Neural cell (in vitro differentiated cells): ENCODE measurements at regions not wholly inside any gene's neighbourhood (a gene's known extent, or its start where the extent isn't known, plus 50 kb on each side); places are given as distances from the start of the nearest gene placed in this dataset.

Experiments used
- H2AFZ ChIP-seq: fragments of 200-600, 300-800 bp; sonication (generic), shearing (Covaris generic); 2 replicates; pipeline ENCODE4 v1.6.0; 2014; ENCODE audit warnings: low read depth, mild to moderate bottlenecking, antibody characterized with exemption, low read length, moderate library complexity
- H3F3A ChIP-seq: fragments of 200-600 bp; shearing (Covaris generic); 2 replicates; pipeline ENCODE4 v1.6.1; 2016; ENCODE audit warnings: mild to moderate bottlenecking, moderate library complexity, mixed read lengths, antibody characterized with exemption, low read length; ENCODE audit not compliant: insufficient read depth, poor library complexity, severe bottlenecking
- H3K27ac ChIP-seq: fragments of 200-600, 300-800 bp; sonication (generic), shearing (Covaris generic); 2 replicates; pipeline ENCODE4 v1.5.1; 2014; ENCODE audit warnings: mild to moderate bottlenecking, low read length, moderate library complexity
- H3K27me3 ChIP-seq: fragments of 300-800, 200-600 bp; sonication (generic), shearing (Covaris generic); 2 replicates; pipeline ENCODE4 v1.6.0; 2014; ENCODE audit warnings: mild to moderate bottlenecking, low read depth, low read length, moderate library complexity; ENCODE audit not compliant: insufficient read depth
- H3K36me3 ChIP-seq: fragments of 300-800, 200-600 bp; sonication (generic), shearing (Covaris generic); 2 replicates; pipeline ENCODE4 v1.5.1; 2014; ENCODE audit warnings: mild to moderate bottlenecking, antibody characterized with exemption, low read length, moderate library complexity; ENCODE audit not compliant: insufficient read depth
- H3K4me2 ChIP-seq: fragments of 300-800, 200-600 bp; sonication (generic), shearing (Covaris generic); 2 replicates; pipeline ENCODE4 v1.6.0; 2014; ENCODE audit warnings: mild to moderate bottlenecking, low read length
- H3K4me3 ChIP-seq: fragments of 300-800, 200-600 bp; sonication (generic), shearing (Covaris generic); 2 replicates; pipeline ENCODE4 v1.5.1; 2014; ENCODE audit warnings: mild to moderate bottlenecking, low read length, moderate library complexity
- H3K79me2 ChIP-seq: fragments of 200-600 bp; shearing (Covaris generic); replicated peaks from 2 replicates; pipeline ENCODE4 v1.6.0; 2014; ENCODE audit warnings: mild to moderate bottlenecking, low read length, moderate library complexity; ENCODE audit not compliant: insufficient read depth
- H3K9ac ChIP-seq: fragments of 300-800, 200-600 bp; sonication (generic), shearing (Covaris generic); 2 replicates; pipeline ENCODE4 v1.6.1; 2016; ENCODE audit warnings: mild to moderate bottlenecking, low read length, mixed read lengths
- H3K9me2 ChIP-seq: fragments of 200-600 bp; shearing (Covaris generic); 2 replicates; pipeline ENCODE4 v1.6.1; 2016; ENCODE audit warnings: mild to moderate bottlenecking, low read length, mixed read lengths; ENCODE audit not compliant: insufficient read depth
- H3K9me3 ChIP-seq: fragments of 200-600, 300-800 bp; sonication (generic), shearing (Covaris generic); 2 replicates; pipeline ENCODE4 v1.6.1; 2016; ENCODE audit warnings: mild to moderate bottlenecking, mixed run types, low read length, moderate library complexity, mixed read lengths
- H4K20me1 ChIP-seq: fragments of 200-600 bp; shearing (Covaris generic); 2 replicates; pipeline ENCODE4 v1.6.1; 2016; ENCODE audit warnings: mild to moderate bottlenecking, mixed run types; ENCODE audit not compliant: insufficient read depth
- EP300 ChIP-seq: fragments of 450-650 bp; conservative IDR thresholded peaks from 2 replicates; pipeline ENCODE4 v1.6.1; 2014; ENCODE audit warnings: antibody characterized with exemption, mild to moderate bottlenecking, moderate library complexity; ENCODE audit not compliant: poor library complexity, severe bottlenecking
- EZH2 ChIP-seq: fragments of 200-600, 300-800 bp; shearing (Covaris generic), sonication (generic); IDR thresholded peaks from 2 replicates; pipeline ENCODE4 v1.6.1; 2014; ENCODE audit warnings: antibody characterized with exemption, low read length, borderline replicate concordance, mild to moderate bottlenecking; ENCODE audit not compliant: insufficient read depth, poor library complexity, severe bottlenecking
- MXI1 ChIP-seq: fragments of 450-650 bp; conservative IDR thresholded peaks from 2 replicates; pipeline ENCODE4 v1.6.1; 2014; ENCODE audit warnings: antibody characterized with exemption, mild to moderate bottlenecking; ENCODE audit not compliant: poor library complexity, severe bottlenecking
- POLR2AphosphoS5 ChIP-seq: IDR thresholded peaks from 2 replicates; pipeline ENCODE4 v1.6.1; 2012
- RAD21 ChIP-seq: fragments of 450-650 bp; conservative IDR thresholded peaks from 2 replicates; pipeline ENCODE4 v1.6.1; 2014; ENCODE audit warnings: antibody characterized with exemption, mild to moderate bottlenecking, moderate library complexity
- SMC3 ChIP-seq: fragments of 450-650 bp; conservative IDR thresholded peaks from 2 replicates; pipeline ENCODE4 v1.6.1; 2014; ENCODE audit warnings: antibody characterized with exemption, mild to moderate bottlenecking, moderate library complexity; ENCODE audit not compliant: poor library complexity
- TAF1 ChIP-seq: IDR thresholded peaks from 2 replicates; pipeline ENCODE4 v1.6.1; 2012; ENCODE audit warnings: low read depth
- TF ChIP-seq, protein P1 (sequence below): IDR thresholded peaks from 2 replicates; pipeline ENCODE4 v1.6.1; 2012; ENCODE audit warnings: borderline replicate concordance
- TF ChIP-seq, protein P2 (sequence below): fragments of 450-650 bp; IDR thresholded peaks from 2 replicates; pipeline ENCODE4 v1.5.1; 2014; ENCODE audit warnings: antibody characterized with exemption, mild to moderate bottlenecking, moderate library complexity; ENCODE audit not compliant: poor library complexity, severe bottlenecking

DNA sequence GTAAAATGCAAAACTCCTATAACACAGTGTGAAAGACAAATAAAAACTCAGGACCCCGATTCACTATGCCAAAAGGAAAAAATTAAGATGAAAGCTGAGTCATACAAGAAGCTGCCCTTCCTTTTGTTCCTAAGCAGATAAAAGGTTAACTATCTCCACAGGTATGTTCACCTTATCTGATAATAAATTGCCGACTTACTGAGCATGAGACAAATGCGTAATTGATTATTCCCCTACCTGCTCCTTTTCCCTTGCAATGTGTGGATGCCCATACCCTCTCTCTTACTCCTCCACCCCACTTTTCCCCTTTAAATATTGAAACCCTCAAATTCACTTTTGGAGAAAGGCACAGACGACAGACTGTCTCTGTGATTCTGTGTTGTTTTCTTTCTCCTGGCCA lies 148.6 kb upstream of the TMEM260 start:
- no peaks in the 10 kb centered on the region for H3K27me3 ChIP-seq
- H3K79me2 ChIP-seq: no peaks in the 10 kb centered on the region
- no peak overlapping the region for H2AFZ ChIP-seq
- H4K20me1 ChIP-seq: no peaks in the 10 kb centered on the region
- no peak overlapping the region for H3K27ac ChIP-seq
- H3F3A ChIP-seq: no peaks in the 10 kb centered on the region
- TF ChIP-seq EZH2 (no peak), POLR2AphosphoS5 (no peak)
- TF ChIP-seq, protein P1, sequence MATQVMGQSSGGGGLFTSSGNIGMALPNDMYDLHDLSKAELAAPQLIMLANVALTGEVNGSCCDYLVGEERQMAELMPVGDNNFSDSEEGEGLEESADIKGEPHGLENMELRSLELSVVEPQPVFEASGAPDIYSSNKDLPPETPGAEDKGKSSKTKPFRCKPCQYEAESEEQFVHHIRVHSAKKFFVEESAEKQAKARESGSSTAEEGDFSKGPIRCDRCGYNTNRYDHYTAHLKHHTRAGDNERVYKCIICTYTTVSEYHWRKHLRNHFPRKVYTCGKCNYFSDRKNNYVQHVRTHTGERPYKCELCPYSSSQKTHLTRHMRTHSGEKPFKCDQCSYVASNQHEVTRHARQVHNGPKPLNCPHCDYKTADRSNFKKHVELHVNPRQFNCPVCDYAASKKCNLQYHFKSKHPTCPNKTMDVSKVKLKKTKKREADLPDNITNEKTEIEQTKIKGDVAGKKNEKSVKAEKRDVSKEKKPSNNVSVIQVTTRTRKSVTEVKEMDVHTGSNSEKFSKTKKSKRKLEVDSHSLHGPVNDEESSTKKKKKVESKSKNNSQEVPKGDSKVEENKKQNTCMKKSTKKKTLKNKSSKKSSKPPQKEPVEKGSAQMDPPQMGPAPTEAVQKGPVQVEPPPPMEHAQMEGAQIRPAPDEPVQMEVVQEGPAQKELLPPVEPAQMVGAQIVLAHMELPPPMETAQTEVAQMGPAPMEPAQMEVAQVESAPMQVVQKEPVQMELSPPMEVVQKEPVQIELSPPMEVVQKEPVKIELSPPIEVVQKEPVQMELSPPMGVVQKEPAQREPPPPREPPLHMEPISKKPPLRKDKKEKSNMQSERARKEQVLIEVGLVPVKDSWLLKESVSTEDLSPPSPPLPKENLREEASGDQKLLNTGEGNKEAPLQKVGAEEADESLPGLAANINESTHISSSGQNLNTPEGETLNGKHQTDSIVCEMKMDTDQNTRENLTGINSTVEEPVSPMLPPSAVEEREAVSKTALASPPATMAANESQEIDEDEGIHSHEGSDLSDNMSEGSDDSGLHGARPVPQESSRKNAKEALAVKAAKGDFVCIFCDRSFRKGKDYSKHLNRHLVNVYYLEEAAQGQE: no peak
- TF ChIP-seq, protein P2, sequence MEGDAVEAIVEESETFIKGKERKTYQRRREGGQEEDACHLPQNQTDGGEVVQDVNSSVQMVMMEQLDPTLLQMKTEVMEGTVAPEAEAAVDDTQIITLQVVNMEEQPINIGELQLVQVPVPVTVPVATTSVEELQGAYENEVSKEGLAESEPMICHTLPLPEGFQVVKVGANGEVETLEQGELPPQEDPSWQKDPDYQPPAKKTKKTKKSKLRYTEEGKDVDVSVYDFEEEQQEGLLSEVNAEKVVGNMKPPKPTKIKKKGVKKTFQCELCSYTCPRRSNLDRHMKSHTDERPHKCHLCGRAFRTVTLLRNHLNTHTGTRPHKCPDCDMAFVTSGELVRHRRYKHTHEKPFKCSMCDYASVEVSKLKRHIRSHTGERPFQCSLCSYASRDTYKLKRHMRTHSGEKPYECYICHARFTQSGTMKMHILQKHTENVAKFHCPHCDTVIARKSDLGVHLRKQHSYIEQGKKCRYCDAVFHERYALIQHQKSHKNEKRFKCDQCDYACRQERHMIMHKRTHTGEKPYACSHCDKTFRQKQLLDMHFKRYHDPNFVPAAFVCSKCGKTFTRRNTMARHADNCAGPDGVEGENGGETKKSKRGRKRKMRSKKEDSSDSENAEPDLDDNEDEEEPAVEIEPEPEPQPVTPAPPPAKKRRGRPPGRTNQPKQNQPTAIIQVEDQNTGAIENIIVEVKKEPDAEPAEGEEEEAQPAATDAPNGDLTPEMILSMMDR: no peak
- no peak overlapping the region for H3K4me3 ChIP-seq
- no peak overlapping the region for H3K9ac ChIP-seq
- H3K9me3 ChIP-seq: no peaks in the 10 kb centered on the region
- no peaks in the 10 kb centered on the region for H3K36me3 ChIP-seq
- no peak overlapping the region for H3K4me2 ChIP-seq
- H3K9me2 ChIP-seq: no peaks in the 10 kb centered on the region

DNA sequence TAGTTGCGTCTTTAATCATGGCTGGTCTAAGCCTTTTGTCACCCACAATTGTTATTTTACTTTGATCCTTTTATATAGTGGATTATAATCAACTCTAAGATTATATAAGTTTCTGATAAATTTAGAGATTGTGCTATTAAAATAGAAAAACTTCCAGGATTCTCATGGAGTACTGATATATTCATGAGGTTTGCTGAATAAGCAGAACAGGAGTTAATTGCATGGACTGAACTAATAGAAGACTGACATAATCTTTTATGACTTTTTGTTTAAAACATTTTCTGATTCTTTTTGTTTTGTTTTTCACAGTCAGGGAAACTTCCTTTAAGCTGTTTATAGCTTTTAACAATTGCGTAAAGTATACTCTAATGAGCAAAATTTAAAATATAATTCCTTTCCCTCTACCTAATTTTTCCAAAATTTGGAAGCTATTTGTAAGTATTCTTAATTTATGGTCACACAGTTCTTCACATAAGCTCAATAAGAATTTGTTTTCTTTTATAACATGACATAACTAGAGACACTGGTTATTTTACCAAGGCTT lies 129.9 kb upstream of the TMEM260 start:
- Histone ChIP-seq H3K9ac (no peak overlapping the region), H3K9me2 (no peaks in the 10 kb centered on the region)

More for the DNA sequence above, 129.9 kb upstream of the TMEM260 start:
- H3K79me2 ChIP-seq: no peaks in the 10 kb centered on the region
- no peaks in the 10 kb centered on the region for H3K27me3 ChIP-seq
- no peaks in the 10 kb centered on the region for H3F3A ChIP-seq
- H3K4me2 ChIP-seq: no peak overlapping the region
- no peaks in the 10 kb centered on the region for H3K36me3 ChIP-seq
- no peak overlapping the region for H2AFZ ChIP-seq
- no peak overlapping the region for H3K4me3 ChIP-seq
- H3K27ac ChIP-seq: no peak overlapping the region
- no peaks in the 10 kb centered on the region for H4K20me1 ChIP-seq
- H3K9me3 ChIP-seq: no peaks in the 10 kb centered on the region
- TF ChIP-seq EZH2: no peak
- no peak for TF ChIP-seq RAD21
- TF ChIP-seq MXI1: no peak
- TF ChIP-seq TAF1: no peak
- TF ChIP-seq SMC3: no peak
- TF ChIP-seq, protein P1: no peak
- TF ChIP-seq, protein P2: no peak
- TF ChIP-seq EP300: no peak
- no peak for TF ChIP-seq POLR2AphosphoS5
